Activated T-cell treated with anti-CD3 and anti-CD28 coated beads for 1 hour (primary cell): ENCODE measurements at regions not wholly inside any gene's neighbourhood (a gene's known extent, or its start where the extent isn't known, plus 50 kb on each side); places are given as distances from the start of the nearest gene placed in this dataset.

Source experiments
- DNase-seq: peaks from one replicate; pipeline ENCODE4 v3.0.0-alpha.2; 2020; ENCODE audit warnings: low read depth

- no peak for DNase-seq
Observed at GRCh38 chr7:106482091-106482490, 178.9 kb downstream of the CCDC71L start.

GRCh38 chr7:106480616-106481031 lies 180.3 kb downstream of the CCDC71L start:
- no peak for DNase-seq

- DNase-seq = no peak
Observed at GRCh38 chr7:106480161-106480579, 180.8 kb downstream of the CCDC71L start.

GRCh38 chr7:106476751-106477150 lies 184.2 kb downstream of the CCDC71L start:
- no peak for DNase-seq

GRCh38 chr7:106472741-106473140 lies 188.0 kb upstream of the NAMPT start:
- no peak for DNase-seq

- DNase-seq = no peak
Observed at GRCh38 chr7:106471686-106472440, 187.1 kb upstream of the NAMPT start.

- DNase-seq = no peak
Observed at GRCh38 chr7:106471021-106471420, 186.2 kb upstream of the NAMPT start.

- DNase-seq = no peak
Observed at GRCh38 chr7:106466867-106467266, 182.1 kb upstream of the NAMPT start.

GRCh38 chr7:106465704-106466468 lies 181.1 kb upstream of the NAMPT start:
- DNase-seq = no peak

- DNase-seq = no peak
Observed at GRCh38 chr7:106464651-106465050, 179.9 kb upstream of the NAMPT start.

GRCh38 chr7:106463851-106464611 lies 179.2 kb upstream of the NAMPT start:
- no peak for DNase-seq

- DNase-seq = no peak
Observed at GRCh38 chr7:106462914-106463482, 178.2 kb upstream of the NAMPT start.

GRCh38 chr7:106462365-106462859 lies 177.6 kb upstream of the NAMPT start:
- DNase-seq = no peak

GRCh38 chr7:106460792-106461254 lies 176.0 kb upstream of the NAMPT start:
- DNase-seq = no peak

- DNase-seq = no peak
Observed at GRCh38 chr7:106459397-106460072, 174.8 kb upstream of the NAMPT start.

GRCh38 chr7:106457678-106458077 lies 172.9 kb upstream of the NAMPT start:
- no peak for DNase-seq

- DNase-seq = no peak
Observed at GRCh38 chr7:106456329-106456728, 171.5 kb upstream of the NAMPT start.

- no peak for DNase-seq
Observed at GRCh38 chr7:106452031-106452851, 167.5 kb upstream of the NAMPT start.

- no peak for DNase-seq
Observed at GRCh38 chr7:106451171-106451570, 166.4 kb upstream of the NAMPT start.

- DNase-seq = no peak
Observed at GRCh38 chr7:106450716-106451115, 165.9 kb upstream of the NAMPT start.
